Fibroblast of skin of left biceps (primary cell): ENCODE measurements at regions not wholly inside any gene's neighbourhood (a gene's known extent, or its start where the extent isn't known, plus 50 kb on each side); places are given as distances from the start of the nearest gene placed in this dataset.

Experiments used
- DNase-seq, 2 experiments: peaks; one replicate each; pipeline ENCODE4 v3.0.0-alpha.2; 2013; ENCODE audit warnings: low read depth in 2 of 2

DNA sequence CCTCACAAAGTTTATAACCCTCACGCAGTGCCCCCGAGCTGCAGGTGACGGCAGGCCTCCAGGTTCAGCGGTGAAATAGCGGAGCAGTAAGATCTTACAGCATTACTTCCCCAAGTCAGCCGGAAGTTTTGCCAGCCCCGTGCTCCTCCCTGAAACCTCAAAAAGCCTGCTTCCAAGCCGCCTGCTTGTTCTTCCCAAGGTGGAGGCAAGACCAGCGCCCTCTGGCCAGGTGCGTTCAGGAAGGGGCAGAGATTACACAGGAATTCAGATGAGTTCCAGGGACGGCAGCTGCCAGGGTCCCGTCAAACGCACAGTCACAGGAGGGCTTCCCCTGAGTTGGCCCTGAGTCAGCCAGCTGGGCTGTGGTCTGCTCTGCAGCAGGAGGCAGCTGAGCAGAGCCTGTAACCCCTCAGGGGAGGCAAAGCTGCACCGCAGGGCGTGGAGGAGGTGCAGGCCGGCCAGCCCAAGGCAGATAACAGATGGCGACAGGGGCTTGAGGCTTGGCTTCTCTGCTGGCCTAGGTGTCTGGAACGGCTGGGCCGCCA, 124.1 kb upstream of the RPS6KA2 start:
- DNase-seq = no peak

DNA sequence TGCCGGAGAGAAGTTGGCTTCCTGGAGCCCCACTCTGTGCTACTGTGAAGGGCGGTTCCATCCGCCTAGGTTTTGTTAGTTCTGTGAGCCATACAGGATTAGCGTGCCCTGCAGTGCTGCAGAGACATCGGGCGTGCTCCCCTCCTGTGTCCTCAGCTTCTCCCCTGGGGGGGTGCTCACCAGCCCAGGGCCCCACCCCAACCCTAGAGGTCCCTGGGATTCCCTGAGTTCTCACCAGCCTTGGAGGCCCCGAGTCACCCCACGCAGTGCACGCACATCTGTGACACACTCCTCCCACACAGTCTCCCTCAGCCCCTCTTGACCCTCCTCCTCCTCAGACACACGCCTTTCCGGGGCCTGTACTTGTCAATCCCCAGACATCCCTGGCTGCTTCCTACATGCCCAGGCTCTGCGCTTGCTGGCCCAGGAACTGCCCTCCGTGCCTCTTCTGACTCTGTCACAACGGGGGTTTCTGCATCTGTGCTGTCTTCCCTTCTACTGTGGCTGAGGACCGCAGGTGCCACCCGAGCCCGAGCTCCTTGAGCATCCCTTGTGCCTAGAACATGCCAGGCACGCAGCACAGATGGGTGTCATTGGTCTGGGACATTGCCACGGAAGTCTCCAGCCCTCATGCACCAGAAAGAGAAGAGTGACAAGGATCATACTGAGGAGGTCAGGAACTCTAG, 123.2 kb upstream of the RPS6KA2 start:
- no peak for DNase-seq

DNA sequence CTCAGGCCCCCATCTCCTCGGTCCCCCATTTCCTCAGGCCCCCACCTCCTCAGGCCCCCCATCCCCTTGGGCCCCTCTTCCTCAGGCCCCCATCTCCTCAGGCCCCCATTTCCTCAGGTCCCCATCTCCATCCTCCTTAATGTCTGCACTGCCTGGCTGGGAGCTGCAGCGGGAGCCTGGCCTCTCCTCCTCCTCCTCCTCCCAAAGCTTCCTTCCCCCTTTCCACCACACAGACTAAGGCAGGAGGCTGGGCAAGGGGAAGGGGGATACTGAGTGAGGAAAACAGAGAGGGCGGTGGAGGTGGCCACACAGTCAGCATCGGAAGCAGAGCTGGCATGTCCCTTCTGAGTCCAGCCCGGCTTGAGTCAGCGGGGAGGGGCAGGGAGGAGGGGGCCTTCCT, 122.6 kb upstream of the RPS6KA2 start:
- no peak for DNase-seq

DNA sequence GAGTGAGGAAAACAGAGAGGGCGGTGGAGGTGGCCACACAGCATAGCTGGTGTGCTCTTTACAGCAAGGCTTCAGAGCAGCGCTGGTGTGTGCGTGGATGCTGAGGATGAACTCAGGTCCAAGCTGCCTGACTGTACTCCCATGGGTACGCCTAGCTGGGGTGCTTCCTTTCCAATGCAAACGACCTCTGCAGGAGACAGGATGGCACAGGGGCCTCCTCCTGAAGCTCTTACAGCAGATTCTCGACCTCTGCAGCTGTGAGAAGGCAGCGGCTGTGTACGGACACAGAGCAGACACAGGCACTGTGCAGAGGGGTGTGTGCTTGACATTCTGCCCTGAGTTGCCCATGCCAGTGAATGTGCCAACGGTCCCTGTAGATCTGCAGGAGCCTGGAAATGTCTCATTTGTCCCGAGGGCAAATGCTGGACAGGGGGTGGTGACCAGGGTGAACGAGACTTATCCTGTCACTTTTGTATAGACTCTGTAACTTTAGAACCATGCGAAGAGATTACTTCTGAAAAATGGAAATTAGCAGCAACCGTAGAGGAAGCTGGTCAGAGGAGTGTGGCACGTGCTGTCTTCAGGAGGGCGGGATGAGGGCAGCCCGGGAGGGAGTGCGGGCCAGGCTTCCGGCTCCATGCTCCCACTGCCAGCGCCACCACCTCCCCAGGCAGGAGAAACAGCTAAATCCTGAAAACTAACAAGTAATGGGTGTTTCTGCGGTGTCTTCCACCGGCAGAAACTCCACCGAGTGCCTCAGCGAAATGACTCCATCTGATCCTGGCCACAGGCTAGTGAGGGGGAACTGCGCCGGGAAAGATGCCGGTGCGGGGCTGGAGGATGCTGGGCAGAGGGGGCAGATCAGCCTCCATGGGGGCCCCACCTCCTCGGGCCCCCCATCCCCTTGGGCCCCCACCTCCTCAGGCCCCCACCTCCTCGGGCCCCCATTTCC, 120.9 kb upstream of the RPS6KA2 start:
- DNase-seq = no peak

DNA sequence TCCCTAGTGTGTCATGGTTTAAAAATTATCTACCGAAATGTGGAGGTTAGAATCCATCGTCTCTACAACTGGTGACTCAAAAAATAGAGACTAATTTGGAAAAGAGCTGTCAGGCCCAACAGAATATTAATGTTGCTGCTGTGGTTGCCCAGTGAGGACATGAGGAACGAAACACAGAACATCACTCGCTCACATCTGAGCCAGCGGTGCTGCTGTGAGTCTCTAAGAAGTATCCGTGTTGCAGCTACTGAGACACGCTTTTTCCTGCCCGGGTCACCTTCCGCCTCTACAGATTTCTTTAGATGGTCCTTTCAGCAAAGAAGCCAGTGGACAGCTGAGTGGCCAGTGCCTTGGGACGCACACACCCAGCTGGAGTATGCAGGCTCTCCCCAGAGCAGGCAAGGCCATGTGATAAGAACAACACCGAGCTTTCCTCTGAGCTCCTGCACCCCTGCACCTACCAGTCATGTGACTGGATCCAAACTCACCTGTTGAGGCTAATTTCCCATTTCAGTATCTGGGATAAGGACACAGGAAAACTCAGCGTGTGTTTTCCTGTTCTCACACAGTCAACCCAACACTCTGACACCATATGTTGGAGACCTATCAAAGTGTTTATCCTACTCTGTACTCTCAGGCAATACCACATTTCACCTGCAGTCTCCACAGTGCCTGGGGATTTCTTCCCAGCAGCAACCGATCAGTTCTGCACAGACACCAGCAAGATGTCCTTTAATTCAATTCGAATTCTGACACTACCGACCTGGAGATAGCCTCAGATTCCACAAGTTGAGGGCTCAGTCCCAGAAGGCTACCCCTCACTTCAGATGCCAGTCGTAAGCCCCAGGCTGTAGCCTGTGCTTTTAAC, 119.0 kb upstream of the RPS6KA2 start:
- no peak for DNase-seq

DNA sequence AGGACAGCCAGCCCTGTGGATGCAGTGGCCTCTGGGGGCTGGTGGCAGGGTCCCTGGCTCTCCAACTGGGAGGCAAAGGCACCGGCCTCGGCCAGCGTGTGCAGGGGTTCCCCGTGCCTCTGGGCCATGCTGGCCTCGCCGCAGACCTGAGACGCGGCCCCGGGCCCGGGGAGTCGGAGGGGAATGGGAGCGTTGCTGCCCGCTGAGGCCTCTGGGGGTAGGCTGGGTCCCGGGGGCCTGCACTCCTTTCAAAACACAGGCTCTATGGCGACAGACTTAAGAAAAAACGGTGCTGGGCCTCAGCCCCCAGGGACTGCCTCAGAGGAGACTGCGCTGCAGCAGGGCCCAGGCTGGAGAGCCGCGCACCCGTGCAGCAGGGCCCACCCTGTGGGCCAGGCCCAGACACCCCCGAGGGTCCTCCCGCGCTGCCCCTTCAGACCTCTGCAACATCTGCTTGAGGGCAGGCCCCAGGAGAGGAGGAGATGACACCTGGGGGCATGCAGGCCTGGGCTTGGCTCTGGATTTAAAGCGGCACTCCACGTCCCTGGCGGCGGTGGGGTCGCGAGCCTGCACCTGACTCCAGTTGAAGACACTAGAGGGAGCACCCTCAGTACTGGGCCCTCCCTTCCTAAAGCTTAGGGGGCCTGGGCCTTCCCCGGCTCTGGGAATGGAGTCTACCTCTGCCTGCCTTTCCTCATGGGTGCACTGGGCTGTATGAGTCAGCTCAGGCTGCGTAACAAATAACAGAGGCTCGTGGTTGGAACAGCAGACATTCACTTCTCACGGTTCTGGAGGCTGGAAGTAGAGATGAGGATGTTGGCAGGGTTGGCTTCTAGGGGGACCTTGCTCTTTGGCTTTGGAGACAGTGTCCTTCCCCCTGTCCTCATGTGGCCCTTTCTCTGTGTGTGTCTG, 117.4 kb upstream of the RPS6KA2 start:
- DNase-seq = no peak

DNA sequence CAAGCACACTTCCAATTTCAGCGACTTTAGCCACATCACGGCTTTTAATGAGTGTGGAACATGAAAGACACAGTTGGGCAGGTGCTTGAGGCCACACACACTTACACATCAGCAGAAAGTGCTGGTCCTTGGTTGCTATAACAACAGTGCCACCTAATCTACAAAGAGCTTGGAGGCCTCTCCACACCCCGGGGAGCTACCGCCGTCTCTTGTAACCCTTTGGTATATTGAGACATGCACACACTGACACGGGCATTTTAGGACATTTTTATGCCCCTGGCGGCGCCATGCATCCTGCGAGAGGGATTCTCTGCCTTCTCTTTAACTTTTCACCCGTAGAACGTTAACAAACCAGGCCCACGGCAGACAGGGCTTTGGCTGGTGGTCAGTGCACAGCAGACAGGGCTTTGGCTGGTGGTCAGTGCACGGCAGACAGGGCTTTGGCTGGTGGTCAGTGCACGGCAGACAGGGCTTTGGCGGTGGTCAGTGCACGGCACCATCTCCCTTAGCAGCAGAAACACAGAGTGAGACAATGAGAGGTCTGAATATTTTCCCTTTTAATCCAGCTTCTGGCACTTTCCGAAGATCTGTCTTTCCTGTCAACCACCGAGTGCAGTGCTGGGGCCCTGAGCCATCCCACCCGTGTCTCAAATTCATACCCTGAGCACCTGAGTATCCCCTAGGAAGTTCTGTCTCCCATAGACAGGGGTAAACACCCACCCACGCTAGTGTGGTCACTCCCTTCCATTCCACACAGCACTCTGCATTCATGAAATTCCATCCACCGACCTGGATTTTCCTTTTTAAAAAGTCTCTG, 116.6 kb upstream of the RPS6KA2 start:
- DNase-seq = no peak

DNA sequence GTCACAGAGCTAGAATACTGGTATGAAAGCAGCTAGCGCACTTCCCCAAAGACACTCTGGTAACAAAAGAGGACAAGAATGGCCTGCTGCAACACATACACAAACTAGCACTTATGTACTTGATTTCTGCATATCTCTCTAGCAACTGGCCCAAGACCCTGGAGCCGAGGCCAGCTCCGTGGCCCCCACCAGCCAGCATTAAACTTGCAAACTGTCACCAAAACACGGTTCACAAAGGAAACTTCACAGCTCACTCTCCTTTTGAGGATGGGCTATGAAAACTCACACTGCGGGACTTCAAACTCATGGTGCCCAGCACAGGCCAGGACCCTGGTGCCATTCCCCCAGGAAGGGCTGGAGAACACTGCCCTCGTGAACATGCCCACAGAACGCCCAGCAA, 115.9 kb upstream of the RPS6KA2 start:
- DNase-seq = no peak

DNA sequence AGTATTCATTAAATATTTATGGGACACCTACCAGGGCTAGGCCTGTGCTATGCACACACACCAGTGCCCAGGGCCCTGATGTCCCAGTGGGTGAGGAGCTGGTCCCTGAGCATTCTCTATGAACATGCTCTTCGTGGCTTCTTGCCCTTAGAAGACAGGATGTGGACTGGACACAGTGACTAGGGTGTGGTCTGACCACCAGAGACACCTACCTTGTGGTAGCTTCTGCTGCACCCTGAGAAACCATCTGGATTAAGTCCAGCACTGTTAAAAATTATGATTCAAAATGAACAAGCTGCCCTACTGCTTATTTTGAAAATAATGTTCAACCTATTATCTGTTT, 112.9 kb upstream of the RPS6KA2 start:
- no peak for DNase-seq

DNA sequence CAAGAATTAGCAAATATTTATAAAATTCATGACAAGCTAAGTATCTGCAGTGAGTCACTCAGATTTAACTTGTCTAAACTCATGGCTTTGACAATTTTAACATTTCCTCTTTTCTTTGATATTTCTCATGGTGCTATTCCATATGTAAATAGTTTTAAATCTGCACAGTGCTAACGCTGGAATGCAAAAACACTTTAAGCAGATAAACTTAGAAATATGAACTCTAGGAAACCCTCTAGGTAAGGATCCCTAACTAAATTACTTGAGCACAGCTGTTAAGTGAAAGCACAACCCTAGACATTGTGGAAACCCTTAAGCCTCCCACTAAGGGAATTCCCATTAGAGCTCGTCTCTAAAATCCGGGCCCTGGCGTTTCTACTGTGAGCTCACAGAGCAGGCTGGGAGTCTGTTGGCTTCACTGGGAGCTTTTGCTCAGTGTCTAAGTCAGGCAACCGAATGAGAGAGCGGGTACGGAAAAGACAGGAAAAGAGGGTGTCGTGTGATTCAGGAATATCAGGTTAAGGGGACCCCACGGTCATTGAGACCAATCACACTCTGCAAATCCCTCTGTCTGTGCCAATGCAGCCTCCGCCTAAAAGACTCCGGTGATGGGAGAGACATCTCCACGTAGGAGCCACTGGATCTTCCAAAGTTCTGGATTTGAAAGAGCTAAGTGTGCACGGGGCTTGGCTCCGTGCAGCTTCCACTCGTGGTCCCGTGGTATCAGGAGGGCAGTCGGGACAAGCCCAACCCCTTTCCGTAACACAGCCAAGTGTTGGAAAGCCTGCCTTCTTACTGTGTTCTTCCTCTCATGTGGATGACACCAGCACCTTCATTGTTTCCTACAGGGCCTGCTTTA, 112.3 kb upstream of the RPS6KA2 start:
- no peak for DNase-seq

DNA sequence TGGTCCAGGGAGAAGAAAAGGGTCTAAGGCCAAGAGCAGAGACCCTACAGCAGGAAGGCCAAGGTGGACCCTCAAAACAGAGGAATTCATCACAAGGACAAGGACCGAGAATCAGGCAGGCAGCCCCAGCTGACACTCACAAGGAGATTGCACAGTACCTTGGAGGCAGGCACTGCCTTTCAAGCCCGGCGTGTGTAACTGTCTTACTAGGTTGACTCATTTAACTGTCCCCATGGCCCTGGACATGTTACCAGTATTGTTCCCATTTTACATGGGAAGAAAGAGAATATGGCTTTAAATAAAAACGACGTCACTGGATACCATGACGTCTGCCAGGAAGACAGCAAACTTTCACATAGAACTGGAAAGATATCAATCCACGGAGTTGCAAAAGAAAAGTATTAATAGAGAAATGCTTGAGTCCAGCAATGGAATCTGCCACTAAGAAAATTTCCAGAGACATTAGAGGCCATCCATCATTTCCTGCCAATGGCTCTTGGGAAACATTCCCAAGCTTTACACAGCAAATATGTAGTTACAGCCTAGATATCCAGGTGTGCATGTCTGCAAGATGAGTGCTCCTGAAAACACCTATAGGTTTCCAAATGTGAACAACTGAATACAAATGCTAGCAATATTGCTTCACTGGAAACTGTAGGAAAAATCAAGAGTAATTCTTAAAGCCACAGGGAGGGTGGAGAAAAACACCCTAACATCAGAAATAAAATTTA, 111.5 kb upstream of the RPS6KA2 start:
- DNase-seq = no peak

DNA sequence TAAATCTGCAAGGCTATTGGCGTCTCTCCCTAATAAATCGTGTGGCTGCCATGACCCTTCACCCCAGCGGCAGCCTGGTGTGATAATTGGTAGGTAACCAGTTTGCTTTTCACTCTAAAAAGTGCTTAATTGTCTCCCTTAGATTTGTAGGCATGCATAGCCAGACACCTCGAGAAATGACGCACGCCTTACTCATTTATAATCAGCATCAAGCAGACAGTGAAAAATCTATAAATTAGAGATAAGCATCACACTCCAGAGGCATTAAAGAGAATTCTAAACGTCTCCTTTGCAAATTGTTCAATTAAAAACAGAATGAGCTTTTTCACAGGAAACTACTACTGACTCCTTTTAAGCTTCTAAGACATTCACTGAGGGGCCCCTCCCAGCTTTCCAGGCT, 110.2 kb upstream of the RPS6KA2 start:
- DNase-seq = no peak

DNA sequence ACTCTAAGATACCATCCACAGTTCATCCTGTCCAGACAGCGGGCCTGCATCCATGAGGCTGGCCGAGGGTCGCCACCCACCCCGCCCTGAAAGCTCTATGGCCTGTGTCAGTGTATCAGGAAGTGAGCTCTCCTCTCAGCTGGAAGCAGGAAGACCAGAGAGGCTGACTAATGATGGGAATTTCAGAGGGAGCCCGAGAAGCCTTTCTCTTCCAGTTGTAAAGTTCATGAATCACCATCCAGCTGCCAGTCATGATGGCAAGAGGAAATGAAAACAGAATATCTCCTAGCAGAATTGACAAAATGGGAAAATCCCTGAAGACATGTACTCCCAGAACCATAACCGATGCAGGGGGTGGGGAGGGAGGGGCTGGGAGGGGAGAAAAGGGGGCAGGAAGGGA, 109.6 kb upstream of the RPS6KA2 start:
- DNase-seq = no peak

DNA sequence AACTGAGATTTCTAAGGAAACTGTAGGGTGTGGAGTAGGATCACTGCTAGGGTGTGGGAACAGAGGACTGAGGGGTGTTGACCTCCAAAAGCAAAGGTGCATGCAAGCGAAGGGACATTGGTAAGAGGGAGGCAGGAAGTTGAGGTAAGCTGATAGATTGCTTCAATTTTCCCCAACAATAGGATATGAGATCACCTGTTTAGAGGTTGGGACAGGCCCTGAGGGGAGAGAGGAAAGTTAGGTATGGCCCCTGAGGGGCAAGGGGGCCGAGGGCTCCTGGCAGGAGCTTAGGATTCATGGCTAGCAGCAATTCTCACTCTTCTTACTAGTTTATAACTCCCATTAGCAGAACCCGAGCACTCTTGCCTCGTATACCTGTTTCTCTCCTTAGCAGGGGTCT, 106.8 kb upstream of the RPS6KA2 start:
- DNase-seq = no peak

DNA sequence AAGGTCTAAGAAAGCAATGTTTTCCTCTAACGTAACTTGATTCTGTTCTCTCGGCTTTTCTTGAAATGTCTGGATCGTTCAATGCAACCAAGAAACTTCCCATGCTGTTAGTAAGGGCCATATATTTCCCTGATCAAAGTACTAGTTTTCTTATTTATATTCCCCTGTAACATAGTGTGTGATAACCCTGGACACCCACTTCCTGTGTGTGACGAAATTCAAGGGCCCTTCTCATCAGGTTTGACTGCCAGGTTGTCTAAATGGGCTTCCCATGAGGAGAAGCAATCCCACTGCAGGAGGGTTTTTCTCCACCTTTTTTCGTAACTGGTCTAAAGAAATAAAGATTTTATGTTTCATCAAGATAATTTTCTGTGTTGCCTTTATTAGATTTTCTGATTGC, 102.6 kb upstream of the RPS6KA2 start:
- no peak for DNase-seq

DNA sequence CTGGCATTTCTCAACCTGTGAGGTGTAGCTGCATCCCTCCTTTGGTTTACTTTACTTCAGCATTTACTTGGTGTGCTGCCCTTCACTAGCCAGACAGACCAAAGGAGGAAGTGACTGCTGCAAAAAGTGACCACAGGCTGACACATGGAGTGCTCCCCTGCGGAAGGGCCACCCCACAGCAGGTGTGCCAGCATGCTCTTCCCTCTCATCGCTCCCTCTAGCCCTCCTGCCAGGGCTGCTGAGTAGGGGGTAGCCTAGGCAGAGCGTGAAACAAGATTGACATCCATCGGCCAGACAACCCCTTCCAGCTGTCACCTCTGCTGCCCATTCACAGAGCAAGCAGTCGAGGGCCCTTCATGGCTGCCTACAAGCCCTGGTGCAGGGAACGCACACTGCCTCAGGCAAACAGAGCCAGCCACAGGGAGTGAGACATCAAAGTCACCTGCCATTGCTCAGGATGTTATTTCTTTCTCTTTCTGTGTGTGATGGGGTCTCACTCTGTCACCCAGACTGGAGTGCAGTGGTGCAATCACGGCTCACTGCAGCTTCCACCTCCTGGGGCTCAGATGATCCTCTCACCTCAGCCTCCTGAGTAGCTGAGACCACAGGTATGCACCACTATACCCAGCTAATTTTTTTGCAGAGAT, 102.0 kb upstream of the RPS6KA2 start:
- DNase-seq = no peak

DNA sequence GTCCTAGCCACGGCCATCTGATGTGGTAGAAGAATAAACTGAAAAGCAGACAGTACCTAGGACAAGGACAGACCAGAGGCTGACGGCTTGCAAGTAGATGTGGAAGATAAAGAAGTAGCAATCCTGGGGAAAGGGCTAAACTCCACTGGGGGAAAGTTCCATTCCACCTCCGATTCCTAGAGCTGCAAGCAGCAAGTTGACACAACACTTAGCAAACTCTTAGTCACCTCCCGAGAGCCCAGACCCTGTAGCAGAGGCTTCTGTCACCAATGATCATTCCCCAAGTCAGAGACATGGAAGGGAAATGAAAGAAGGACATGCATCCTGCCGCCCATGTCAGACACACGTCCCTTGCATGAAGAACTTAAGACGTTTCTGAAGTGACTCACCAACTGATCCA, 99.2 kb upstream of the RPS6KA2 start:
- DNase-seq = no peak

DNA sequence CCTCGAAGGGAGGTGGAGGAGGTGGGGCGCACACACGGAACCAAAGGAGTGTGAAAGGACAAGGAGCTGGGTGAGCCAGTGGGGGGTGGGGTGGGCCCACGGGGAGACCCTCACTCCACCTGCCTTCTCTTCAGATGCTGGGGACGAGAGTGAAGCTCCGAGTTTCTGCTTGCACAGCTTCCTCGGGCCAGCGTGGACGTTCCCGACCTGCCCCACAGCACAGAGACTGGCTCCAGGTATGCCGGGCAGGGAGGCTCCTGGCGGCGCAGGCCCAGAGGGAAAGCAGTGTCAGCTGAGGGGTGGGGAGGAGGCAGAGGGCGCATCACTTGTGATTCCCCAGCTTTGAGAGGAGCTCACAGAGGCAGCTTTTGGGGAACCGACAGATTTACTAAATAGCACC, 98.5 kb upstream of the RPS6KA2 start:
- no peak for DNase-seq
